Small intestine (tissue), 7 donors: ENCODE measurements at regions not wholly inside any gene's neighbourhood (a gene's known extent, or its start where the extent isn't known, plus 50 kb on each side); places are given as distances from the start of the nearest gene placed in this dataset.
"Not testable (repeated sequence)": the region's sequence is repeated elsewhere in the genome, so short reads cannot be mapped to it uniquely, and the experiment has no call there.

ENCODE experiments used
- DNase-seq, 2 donors: peaks; one replicate each; pipeline versions ENCODE4 v3.0.0 to v3.0.0-alpha.2; 2013
- FAIRE-seq: peaks from 2 replicates; lab custom pipeline; 2012; peaks lifted over from hg19 to GRCh38; lab: Jason Lieb, UNC
- H3K27ac ChIP-seq, 3 donors: one replicate each; pipeline ENCODE4 v1.5.1; 2013; ENCODE audit warnings: low read length in 2 of 3, mild to moderate bottlenecking in 2 of 3, control low read depth in 1 of 3, inconsistent platforms in 1 of 3, low read depth in 1 of 3, moderate library complexity in 1 of 3
- H3K27me3 ChIP-seq, 3 donors: one replicate each; pipeline ENCODE4 v1.6.1; 2013; ENCODE audit warnings: low read length in 3 of 3, inconsistent platforms in 1 of 3; ENCODE audit not compliant: control insufficient read depth in 3 of 3, insufficient read depth in 3 of 3
- H3K36me3 ChIP-seq, 3 donors: one replicate each; pipeline ENCODE4 v1.6.1; 2013; ENCODE audit warnings: low read length in 3 of 3, inconsistent platforms in 1 of 3, low read depth in 1 of 3, mild to moderate bottlenecking in 1 of 3, moderate library complexity in 1 of 3; ENCODE audit not compliant: control insufficient read depth in 3 of 3, insufficient read depth in 2 of 3
- H3K4me1 ChIP-seq, 3 donors: one replicate each; pipeline ENCODE4 v1.6.1; 2013; ENCODE audit warnings: low read length in 2 of 3, inconsistent platforms in 1 of 3, low read depth in 1 of 3, mild to moderate bottlenecking in 1 of 3, moderate library complexity in 1 of 3; ENCODE audit not compliant: control insufficient read depth in 3 of 3, insufficient read depth in 2 of 3
- H3K4me3 ChIP-seq, 3 donors: one replicate each; pipeline ENCODE4 v1.5.1; 2013; ENCODE audit warnings: low read length in 3 of 3, control low read depth in 1 of 3, inconsistent platforms in 1 of 3, low read depth in 1 of 3, mild to moderate bottlenecking in 1 of 3, moderate library complexity in 1 of 3
- H3K9me3 ChIP-seq, 2 donors: one replicate each; pipeline ENCODE4 v1.6.1; 2013; ENCODE audit warnings: low read depth in 1 of 2, low read length in 1 of 2; ENCODE audit not compliant: control insufficient read depth in 2 of 2, insufficient read depth in 1 of 2
- WGBS, 3 donors: extraction: QIAGEN DNeasy Blood & Tissue Kit; methylation state at CpG; one replicate each; pipeline ENCODE4 v1.1.7; 2013; 5-methylcytosine and 5-hydroxymethylcytosine counted together
- donor health status: healthy with polysubstance abuse.
- donor health status: control.
- donor health status: control.
- donor health status: Bipolar disorder and iron deficiency.
- donor health status: healthy.

GRCh38 chr18:1015777-1016176 lies 111.1 kb downstream of the ADCYAP1 start:
- Histone ChIP-seq H3K9me3 (no peaks in the 10 kb centered on the region), H3K27ac (no peak overlapping the region), H3K4me3 (no peak overlapping the region), H3K4me1 (no peaks in the 10 kb centered on the region), H3K36me3 (no peaks in the 10 kb centered on the region), H3K27me3 (no peaks in the 10 kb centered on the region)
- WGBS, 3 donors, result 7 to 31% (median 15%) methylated on average over 2 of the region's 2 CpGs
- FAIRE-seq, result no peak
- no peak for DNase-seq

- no peak for DNase-seq
- no peaks in the 10 kb centered on the region for H3K36me3 ChIP-seq
- WGBS, 3 donors, result 67 to 69% (median 69%) methylated on average over 8 of the region's 8 CpGs
Observed at GRCh38 chr18:1017227-1018058, 112.8 kb downstream of the ADCYAP1 start.

GRCh38 chr18:1018181-1018681 lies 113.6 kb downstream of the ADCYAP1 start:
- Histone ChIP-seq H3K27me3 (no peaks in the 10 kb centered on the region), H3K9me3 (no peaks in the 10 kb centered on the region), H3K36me3 (no peaks in the 10 kb centered on the region), H3K27ac (no peak overlapping the region), H3K4me1 (no peaks in the 10 kb centered on the region), H3K4me3 (no peak overlapping the region)
- no peak for DNase-seq
- no peak for FAIRE-seq
- 58 to 63% (median 61%) methylated on average over 5 of the region's 5 CpGs for WGBS, 3 donors

More at GRCh38 chr18:1017227-1018058, 112.8 kb downstream of the ADCYAP1 start:
- no peaks in the 10 kb centered on the region for H3K9me3 ChIP-seq
- no peaks in the 10 kb centered on the region for H3K4me1 ChIP-seq
- FAIRE-seq, result no peak
- no peaks in the 10 kb centered on the region for H3K27me3 ChIP-seq
- H3K27ac ChIP-seq, result no peak overlapping the region
- H3K4me3 ChIP-seq, result no peak overlapping the region

- FAIRE-seq, result no peak
Observed at GRCh38 chr18:1019191-1019590, 114.5 kb downstream of the ADCYAP1 start.

GRCh38 chr18:1020731-1021344 lies 116.2 kb downstream of the ADCYAP1 start:
- no peaks in the 10 kb centered on the region for H3K27me3 ChIP-seq
- FAIRE-seq (no peak), DNase-seq (no peak)
- H3K27ac ChIP-seq, result no peak overlapping the region
- no peaks in the 10 kb centered on the region for H3K9me3 ChIP-seq
- no peaks in the 10 kb centered on the region for H3K4me1 ChIP-seq
- no peak overlapping the region for H3K4me3 ChIP-seq
- 46 to 66% (median 49%) methylated on average over 2 of the region's 2 CpGs for WGBS, 3 donors
- H3K36me3 ChIP-seq, result no peaks in the 10 kb centered on the region

More at GRCh38 chr18:1019191-1019590, 114.5 kb downstream of the ADCYAP1 start:
- H3K9me3 ChIP-seq, result no peaks in the 10 kb centered on the region
- H3K4me3 ChIP-seq, result no peak overlapping the region
- 47 to 82% (median 66%) methylated on average over 3 of the region's 3 CpGs for WGBS, 3 donors
- H3K27ac ChIP-seq, result no peak overlapping the region
- no peaks in the 10 kb centered on the region for H3K36me3 ChIP-seq
- no peaks in the 10 kb centered on the region for H3K4me1 ChIP-seq
- no peaks in the 10 kb centered on the region for H3K27me3 ChIP-seq
- no peak for DNase-seq

- Histone ChIP-seq H3K4me1 (no peaks in the 10 kb centered on the region), H3K27ac (no peak overlapping the region), H3K36me3 (no peaks in the 10 kb centered on the region), H3K9me3 (peaks cover 0 to 2% of the 10 kb centered on the region in 2 donors), H3K27me3 (no peaks in the 10 kb centered on the region), H3K4me3 (no peak overlapping the region)
- WGBS, 3 donors, result 70 to 92% (median 80%) methylated on average over 1 of the region's 1 CpG
- DNase-seq (no peak), FAIRE-seq (no peak)
Observed at GRCh38 chr18:1026930-1027329, 122.3 kb downstream of the ADCYAP1 start.

- FAIRE-seq, DNase-seq, H3K27me3 ChIP-seq, H3K4me3 ChIP-seq, H3K27ac ChIP-seq, H3K9me3 ChIP-seq, H3K4me1 ChIP-seq, H3K36me3 ChIP-seq: not testable (repeated sequence)
- WGBS, 3 donors, result 74 to 80% (median 75%) methylated on average over 3 of the region's 3 CpGs
Observed at GRCh38 chr18:1033092-1033491, 128.4 kb downstream of the ADCYAP1 start.

- FAIRE-seq, result no peak
- no peaks in the 10 kb centered on the region for H3K27me3 ChIP-seq
Observed at GRCh38 chr18:1034971-1035370, 130.3 kb downstream of the ADCYAP1 start.

More at GRCh38 chr18:1034971-1035370, 130.3 kb downstream of the ADCYAP1 start:
- Histone ChIP-seq H3K36me3 (no peaks in the 10 kb centered on the region), H3K4me1 (no peaks in the 10 kb centered on the region), H3K27ac (no peak overlapping the region), H3K9me3 (peaks cover 0 to 2% of the 10 kb centered on the region in 2 donors), H3K4me3 (no peak overlapping the region)
- DNase-seq, result no peak
- WGBS, 3 donors, result 71 to 85% (median 74%) methylated on average over 6 of the region's 6 CpGs
